Ovary (tissue), 7 donors: ENCODE measurements at regions not wholly inside any gene's neighbourhood (a gene's known extent, or its start where the extent isn't known, plus 50 kb on each side); places are given as distances from the start of the nearest gene placed in this dataset.

Source experiments
- DNase-seq, 5 donors: peaks; one replicate each; pipeline ENCODE4 v3.0.0-alpha.2; 2019 to 2020
- H3K27ac ChIP-seq, 2 donors: fragments of 200-600 bp; one replicate each; pipeline versions ENCODE4 v1.5.1 to v1.8.0; 2019 to 2022
- H3K27me3 ChIP-seq: fragments of 200-600 bp; one replicate; pipeline ENCODE4 v1.8.0; 2022
- H3K36me3 ChIP-seq: fragments of 200-600 bp; sonication (generic); one replicate; pipeline ENCODE4 v1.5.1; 2019
- H3K4me1 ChIP-seq: one replicate; pipeline ENCODE4 v1.8.1; 2013; ENCODE audit warnings: mild to moderate bottlenecking, moderate library complexity; ENCODE audit not compliant: insufficient read depth
- H3K4me3 ChIP-seq: fragments of 200-600 bp; sonication (generic); one replicate; pipeline ENCODE4 v1.5.1; 2017
- H3K9me3 ChIP-seq, 2 donors: fragments of 200-600 bp in 1 of 2; sonication (generic) in 1 of 2; one replicate each; pipeline versions ENCODE4 v1.5.1 to v1.8.1; 2013 to 2019; ENCODE audit warnings: mild to moderate bottlenecking in 1 of 2, moderate library complexity in 1 of 2
- EP300 ChIP-seq: sonication (generic); formaldehyde crosslinking; IDR thresholded peaks from one replicate; pipeline ENCODE4 v1.6.1; 2017; ENCODE audit warnings: antibody characterized with exemption
- POLR2A ChIP-seq: fragments of 450-650 bp; IDR thresholded peaks from one replicate; pipeline ENCODE4 v1.6.1; 2017; ENCODE audit warnings: antibody characterized with exemption, mild to moderate bottlenecking, moderate library complexity
- WGBS, 3 donors: extraction: QIAGEN DNeasy Blood & Tissue Kit in 1 of 3; methylation state at CpG; one replicate each; pipeline versions ENCODE4 v1.1.5 to v1.1.7; 2013 to 2017; 5-methylcytosine and 5-hydroxymethylcytosine counted together
- intact Hi-C, 4 donors: fragments of 100-400 bp; cut with DNase I; formaldehyde crosslinking; loops; one replicate each; pipeline versions ENCODE4 v1.11.0 to v1.15.1; 2022 to 2023
- TF ChIP-seq, protein P1 (sequence below), 3 donors: fragments of 450-650 bp in 2 of 3; fragments of 200-600 bp in 1 of 3; IDR thresholded peaks; one replicate each; pipeline versions ENCODE4 v1.5.1 to v1.8.0; 2016 to 2022; ENCODE audit warnings: antibody characterized with exemption in 3 of 3, mild to moderate bottlenecking in 1 of 3
- donor health status: DM: no; HTN: no; CAD: no; lungs with moderate emphysema.
- donor health status: DM: no; HTN: no; CAD: no.
- donor health status: Bipolar disorder and iron deficiency.
- donor health status: DM: no; HTN: no; CAD: no.
- donor health status: DM: yes; HTN: yes; CAD: no.

DNA sequence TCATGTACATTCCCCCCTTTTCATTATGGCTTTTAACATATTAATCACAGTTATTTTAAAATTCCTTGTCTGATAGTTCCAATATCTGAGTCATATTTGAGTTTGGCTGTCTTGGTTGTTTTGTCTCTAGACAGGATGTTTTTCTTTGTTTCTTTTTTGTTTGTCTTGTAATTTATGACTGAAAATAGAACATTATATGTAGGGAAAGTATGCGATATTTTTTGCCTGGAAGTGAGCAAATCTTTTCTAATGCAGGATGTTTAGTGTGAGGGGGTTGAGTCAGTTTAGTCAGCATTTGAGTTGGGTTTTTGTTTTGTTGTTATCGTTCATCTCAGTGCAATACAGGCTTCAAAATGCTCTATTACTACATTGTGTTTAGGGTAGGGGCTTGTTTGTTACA lies 239.7 kb downstream of the SNAPC1 start:
- intact Hi-C loops = no loop called here
- no peak for TF ChIP-seq EP300
- no peak for TF ChIP-seq POLR2A
- TF ChIP-seq, protein P1, sequence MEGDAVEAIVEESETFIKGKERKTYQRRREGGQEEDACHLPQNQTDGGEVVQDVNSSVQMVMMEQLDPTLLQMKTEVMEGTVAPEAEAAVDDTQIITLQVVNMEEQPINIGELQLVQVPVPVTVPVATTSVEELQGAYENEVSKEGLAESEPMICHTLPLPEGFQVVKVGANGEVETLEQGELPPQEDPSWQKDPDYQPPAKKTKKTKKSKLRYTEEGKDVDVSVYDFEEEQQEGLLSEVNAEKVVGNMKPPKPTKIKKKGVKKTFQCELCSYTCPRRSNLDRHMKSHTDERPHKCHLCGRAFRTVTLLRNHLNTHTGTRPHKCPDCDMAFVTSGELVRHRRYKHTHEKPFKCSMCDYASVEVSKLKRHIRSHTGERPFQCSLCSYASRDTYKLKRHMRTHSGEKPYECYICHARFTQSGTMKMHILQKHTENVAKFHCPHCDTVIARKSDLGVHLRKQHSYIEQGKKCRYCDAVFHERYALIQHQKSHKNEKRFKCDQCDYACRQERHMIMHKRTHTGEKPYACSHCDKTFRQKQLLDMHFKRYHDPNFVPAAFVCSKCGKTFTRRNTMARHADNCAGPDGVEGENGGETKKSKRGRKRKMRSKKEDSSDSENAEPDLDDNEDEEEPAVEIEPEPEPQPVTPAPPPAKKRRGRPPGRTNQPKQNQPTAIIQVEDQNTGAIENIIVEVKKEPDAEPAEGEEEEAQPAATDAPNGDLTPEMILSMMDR (IDR thresholded peaks at IDR 0.05) = no peak
- Histone ChIP-seq H3K4me3 (no peak overlapping the region), H3K27me3 (no peaks in the 10 kb centered on the region), H3K36me3 (no peaks in the 10 kb centered on the region), H3K27ac (no peak overlapping the region), H3K4me1 (no peaks in the 10 kb centered on the region), H3K9me3 (no peaks in the 10 kb centered on the region)
- WGBS, 3 donors = 32 to 54% (median 38%) methylated on average over 2 of the region's 2 CpGs
- DNase-seq = no peak

DNA sequence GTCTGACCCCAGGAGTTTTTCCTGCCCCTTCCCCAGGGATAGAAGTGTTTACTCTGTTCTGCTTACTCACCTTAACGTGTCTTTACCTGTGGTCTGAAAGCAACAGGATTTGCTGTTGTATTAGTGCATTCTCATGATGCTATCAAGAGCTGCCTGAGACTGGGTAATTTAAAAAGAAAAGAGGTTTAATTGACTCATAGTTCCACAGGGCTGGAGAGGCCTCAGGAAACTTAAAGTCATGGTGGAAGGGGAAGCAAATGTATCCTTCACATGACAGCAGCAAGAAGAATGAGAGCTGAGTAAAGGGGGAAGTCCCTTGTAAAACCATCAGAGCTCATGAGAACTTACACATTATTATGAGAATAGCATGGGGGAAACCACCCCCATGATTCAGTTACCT lies 240.4 kb downstream of the SNAPC1 start:
- Histone ChIP-seq H3K27me3 (no peaks in the 10 kb centered on the region), H3K27ac (no peak overlapping the region), H3K4me1 (no peaks in the 10 kb centered on the region), H3K9me3 (no peaks in the 10 kb centered on the region), H3K4me3 (no peak overlapping the region), H3K36me3 (no peaks in the 10 kb centered on the region)
- no peak for DNase-seq
- WGBS, 3 donors = 50 to 68% (median 67%) methylated on average over 1 of the region's 1 CpG
- TF ChIP-seq POLR2A (no peak), EP300 (no peak)
- TF ChIP-seq, protein P1 (IDR thresholded peaks at IDR 0.05) = no peak
- intact Hi-C loops = no loop called here

DNA sequence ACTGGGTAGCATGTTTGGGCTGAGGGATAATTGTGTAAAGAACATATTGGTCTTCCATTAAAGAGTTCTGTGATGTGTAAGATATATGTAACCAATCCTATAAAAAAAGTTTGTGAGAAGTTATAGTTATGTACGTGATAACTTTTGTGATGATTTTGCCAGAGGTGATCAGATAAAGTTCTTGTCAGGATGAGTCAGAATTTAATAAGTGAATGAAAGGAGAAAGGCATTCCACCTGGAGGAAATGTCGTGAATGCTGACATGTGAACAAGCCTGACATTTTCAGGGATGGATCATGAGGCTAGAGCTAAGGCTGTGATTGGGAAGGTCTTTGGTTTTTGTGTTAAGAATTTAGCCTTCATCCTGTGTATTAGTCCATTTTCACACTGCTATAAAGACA lies 241.5 kb downstream of the SNAPC1 start:
- H3K4me3 ChIP-seq = no peak overlapping the region
- no peak for DNase-seq
- no peaks in the 10 kb centered on the region for H3K4me1 ChIP-seq
- H3K27me3 ChIP-seq = no peaks in the 10 kb centered on the region
- no peaks in the 10 kb centered on the region for H3K9me3 ChIP-seq
- no peak overlapping the region for H3K27ac ChIP-seq
- TF ChIP-seq EP300 (no peak), POLR2A (no peak)
- TF ChIP-seq, protein P1 (IDR thresholded peaks at IDR 0.05) = no peak
- H3K36me3 ChIP-seq = no peaks in the 10 kb centered on the region
- intact Hi-C loops = no loop called here
- 45 to 73% (median 56%) methylated on average over 2 of the region's 2 CpGs for WGBS, 3 donors

DNA sequence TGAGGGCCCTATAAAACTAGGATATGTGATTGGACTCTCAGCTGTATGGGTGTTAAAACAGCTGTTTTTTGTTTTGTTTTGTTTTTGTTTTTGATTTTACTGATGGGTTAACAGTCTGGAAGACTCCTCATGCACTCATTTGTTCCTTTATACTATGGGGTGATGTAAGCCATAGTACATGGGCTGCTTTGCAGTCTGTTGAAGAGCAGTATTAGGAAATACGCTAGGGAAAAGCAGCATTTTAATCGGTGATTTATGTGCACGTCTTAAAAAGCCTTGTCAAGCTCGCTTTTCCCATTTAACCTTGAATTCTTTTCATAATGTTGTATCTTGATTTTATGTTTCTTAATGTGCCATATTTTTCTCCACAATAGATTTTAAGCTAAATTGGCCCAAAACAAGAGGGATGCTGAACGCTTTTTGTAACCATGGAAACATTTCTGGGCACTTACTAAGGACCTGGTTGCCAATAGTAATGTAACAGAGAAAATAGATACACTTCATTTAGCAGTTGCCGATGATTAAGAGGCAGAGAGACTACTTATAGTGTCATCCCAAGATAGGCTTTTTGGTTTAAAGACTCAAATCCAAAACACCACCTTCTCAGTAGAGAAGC lies 244.0 kb downstream of the SNAPC1 start:
- Histone ChIP-seq H3K4me3 (no peak overlapping the region), H3K27me3 (no peaks in the 10 kb centered on the region), H3K36me3 (no peaks in the 10 kb centered on the region), H3K27ac (no peak overlapping the region), H3K9me3 (no peaks in the 10 kb centered on the region), H3K4me1 (no peaks in the 10 kb centered on the region)
- TF ChIP-seq EP300 (no peak), POLR2A (no peak)
- TF ChIP-seq, protein P1 (IDR thresholded peaks at IDR 0.05) = no peak
- 64 to 70% (median 66%) methylated on average over 6 of the region's 6 CpGs for WGBS, 3 donors
- DNase-seq = no peak
- intact Hi-C loops = no loop called here
